Hepatocyte (in vitro differentiated cells): ENCODE measurements at regions not wholly inside any gene's neighbourhood (a gene's known extent, or its start where the extent isn't known, plus 50 kb on each side); places are given as distances from the start of the nearest gene placed in this dataset.

Experiments used
- DNase-seq: peaks from one replicate; pipeline ENCODE4 v3.0.0-alpha.2; 2016; ENCODE audit warnings: low spot score
- H2AFZ ChIP-seq: fragments of 200-600 bp; sonication (generic); 2 replicates; pipeline ENCODE4 v1.6.0; 2016; ENCODE audit warnings: antibody characterized with exemption, mild to moderate bottlenecking
- H3K27ac ChIP-seq: fragments of 200-600 bp; sonication (generic); 2 replicates; pipeline ENCODE4 v1.5.1; 2016; ENCODE audit warnings: mild to moderate bottlenecking
- H3K27me3 ChIP-seq: fragments of 200-600 bp; sonication (generic); 2 replicates; pipeline ENCODE4 v1.6.1; 2016
- H3K36me3 ChIP-seq: fragments of 200-600 bp; sonication (generic); replicated peaks from 2 replicates; pipeline ENCODE4 v1.5.1; 2016; ENCODE audit warnings: low read depth; ENCODE audit not compliant: insufficient read depth
- H3K4me1 ChIP-seq: fragments of 200-600 bp; sonication (generic); 2 replicates; pipeline ENCODE4 v1.5.1; 2016; ENCODE audit warnings: mild to moderate bottlenecking, moderate library complexity; ENCODE audit not compliant: insufficient read depth
- H3K4me2 ChIP-seq: fragments of 200-600 bp; sonication (generic); 2 replicates; pipeline ENCODE4 v1.6.0; 2016
- H3K4me3 ChIP-seq: fragments of 200-600 bp; sonication (generic); 2 replicates; pipeline ENCODE4 v1.5.1; 2016; ENCODE audit warnings: mild to moderate bottlenecking
- H3K79me2 ChIP-seq: fragments of 200-600 bp; sonication (generic); 2 replicates; pipeline ENCODE4 v1.6.0; 2017; ENCODE audit warnings: mild to moderate bottlenecking
- H3K9me2 ChIP-seq: fragments of 200-600 bp; sonication (generic); replicated peaks from 2 replicates; pipeline ENCODE4 v1.6.0; 2017; ENCODE audit warnings: mild to moderate bottlenecking; ENCODE audit not compliant: insufficient read depth
- H3K9me3 ChIP-seq: fragments of 200-600 bp; sonication (generic); 2 replicates; pipeline ENCODE4 v1.5.1; 2016; ENCODE audit warnings: low read depth, mild to moderate bottlenecking
- H4K20me1 ChIP-seq: fragments of 200-600 bp; sonication (generic); 2 replicates; pipeline ENCODE4 v1.6.0; 2016; ENCODE audit warnings: mild to moderate bottlenecking; ENCODE audit not compliant: insufficient read depth, poor library complexity, severe bottlenecking
- CTCF ChIP-seq: fragments of 200-600 bp; sonication (generic); IDR thresholded peaks from 2 replicates; pipeline ENCODE4 v1.5.1; 2016; ENCODE audit warnings: antibody characterized with exemption, mild to moderate bottlenecking; ENCODE audit not compliant: poor library complexity
- EZH2 ChIP-seq: fragments of 200-600 bp; sonication (generic); IDR thresholded peaks from 2 replicates; pipeline ENCODE4 v1.6.1; 2016; ENCODE audit warnings: antibody characterized with exemption, mild to moderate bottlenecking, borderline replicate concordance
- EZH2phosphoT487 ChIP-seq: fragments of 200-600 bp; sonication (generic); IDR thresholded peaks from one replicate; pipeline ENCODE4 v1.6.1; 2018; ENCODE audit warnings: antibody characterized with exemption, mild to moderate bottlenecking, low read depth, moderate library complexity; ENCODE audit not compliant: unreplicated experiment, severe bottlenecking
- WGBS: methylation state at CpG from one replicate; pipeline ENCODE4 v1.1.6; 2016; ENCODE audit warnings: low lambda C conversion rate; ENCODE audit errors: missing lambda C conversion rate; 5-methylcytosine and 5-hydroxymethylcytosine counted together

GRCh38 chr9:99391937-99392594 lies 170.0 kb downstream of the SEC61B start:
- no peaks in the 10 kb centered on the region for H3K9me3 ChIP-seq
- H3K4me2 ChIP-seq = no peak overlapping the region
- H4K20me1 ChIP-seq = no peaks in the 10 kb centered on the region
- no peaks in the 10 kb centered on the region for H3K9me2 ChIP-seq
- H2AFZ ChIP-seq = no peak overlapping the region
- TF ChIP-seq CTCF (no peak), EZH2phosphoT487 (no peak), EZH2 (no peak)
- H3K79me2 ChIP-seq = no peaks in the 10 kb centered on the region
- 90% methylated on average over 6 of the region's 6 CpGs for WGBS
- no peak overlapping the region for H3K4me3 ChIP-seq
- no peaks in the 10 kb centered on the region for H3K36me3 ChIP-seq
- H3K27me3 ChIP-seq = no peaks in the 10 kb centered on the region
- no peaks in the 10 kb centered on the region for H3K4me1 ChIP-seq
- no peak overlapping the region for H3K27ac ChIP-seq
- DNase-seq = no peak

- no peak overlapping the region for H3K27ac ChIP-seq
- DNase-seq = no peak
- no peaks in the 10 kb centered on the region for H3K36me3 ChIP-seq
- no peak overlapping the region for H2AFZ ChIP-seq
- H3K79me2 ChIP-seq = no peaks in the 10 kb centered on the region
- TF ChIP-seq CTCF (no peak), EZH2phosphoT487 (no peak), EZH2 (no peak)
- H3K9me2 ChIP-seq = no peaks in the 10 kb centered on the region
- 93% methylated on average over 9 of the region's 9 CpGs for WGBS
- no peaks in the 10 kb centered on the region for H3K9me3 ChIP-seq
- no peaks in the 10 kb centered on the region for H3K4me1 ChIP-seq
- H3K4me2 ChIP-seq = no peak overlapping the region
- H3K27me3 ChIP-seq = no peaks in the 10 kb centered on the region
- no peak overlapping the region for H3K4me3 ChIP-seq
- no peaks in the 10 kb centered on the region for H4K20me1 ChIP-seq
Observed at GRCh38 chr9:99392986-99393385, 170.9 kb downstream of the SEC61B start.

- Histone ChIP-seq H3K27me3 (no peaks in the 10 kb centered on the region), H3K4me1 (no peaks in the 10 kb centered on the region), H3K9me2 (no peaks in the 10 kb centered on the region), H3K36me3 (no peaks in the 10 kb centered on the region), H2AFZ (no peak overlapping the region), H3K4me2 (no peak overlapping the region), H3K4me3 (no peak overlapping the region), H3K79me2 (no peaks in the 10 kb centered on the region), H3K27ac (no peak overlapping the region), H4K20me1 (no peaks in the 10 kb centered on the region), H3K9me3 (no peaks in the 10 kb centered on the region)
- WGBS = 44% methylated on average over 3 of the region's 3 CpGs
- TF ChIP-seq EZH2 (no peak), CTCF (no peak), EZH2phosphoT487 (no peak)
- no peak for DNase-seq
Observed at GRCh38 chr9:99393993-99394392, 171.9 kb downstream of the SEC61B start.

GRCh38 chr9:99398241-99398640 lies 176.2 kb downstream of the SEC61B start:
- no peak overlapping the region for H3K27ac ChIP-seq
- no peak overlapping the region for H3K4me3 ChIP-seq
- no peaks in the 10 kb centered on the region for H3K4me1 ChIP-seq
- no peaks in the 10 kb centered on the region for H3K9me2 ChIP-seq
- no peak for DNase-seq
- TF ChIP-seq EZH2 (no peak), CTCF (no peak), EZH2phosphoT487 (no peak)
- no peak overlapping the region for H3K4me2 ChIP-seq
- no peaks in the 10 kb centered on the region for H3K79me2 ChIP-seq
- no peaks in the 10 kb centered on the region for H3K27me3 ChIP-seq
- no peak overlapping the region for H2AFZ ChIP-seq
- no peaks in the 10 kb centered on the region for H3K36me3 ChIP-seq
- no peaks in the 10 kb centered on the region for H4K20me1 ChIP-seq
- H3K9me3 ChIP-seq = no peaks in the 10 kb centered on the region
- 47% methylated on average over 2 of the region's 2 CpGs for WGBS
